Hepatic stellate cell (primary cell): ENCODE measurements at regions not wholly inside any gene's neighbourhood (a gene's known extent, or its start where the extent isn't known, plus 50 kb on each side); places are given as distances from the start of the nearest gene placed in this dataset.
"Not testable (repeated sequence)": the region's sequence is repeated elsewhere in the genome, so short reads cannot be mapped to it uniquely, and the experiment has no call there.

ENCODE experiments used
- DNase-seq: peaks from one replicate; pipeline ENCODE4 v3.0.0; 2011; ENCODE audit warnings: low spot score

DNA sequence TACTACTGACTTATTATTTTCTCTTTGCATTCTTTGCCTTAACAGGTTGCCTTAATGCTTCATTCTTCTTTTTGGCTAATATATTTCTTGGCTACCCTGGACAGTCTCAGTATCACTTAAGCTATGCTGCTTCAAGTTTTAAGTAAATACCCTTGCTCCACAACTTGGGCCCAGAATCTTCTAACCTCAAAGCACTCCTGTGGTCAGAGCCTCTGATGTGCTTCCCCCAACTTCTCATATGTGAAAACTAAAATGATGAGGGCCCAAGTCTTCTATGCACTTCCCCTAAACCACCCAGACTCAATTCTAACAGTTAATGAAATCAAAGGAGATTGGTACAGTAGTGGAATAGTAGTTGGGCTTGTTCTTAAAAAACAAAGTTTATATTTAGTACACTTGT lies 314.1 kb downstream of the PLPP3 start:
- DNase-seq = no peak

DNA sequence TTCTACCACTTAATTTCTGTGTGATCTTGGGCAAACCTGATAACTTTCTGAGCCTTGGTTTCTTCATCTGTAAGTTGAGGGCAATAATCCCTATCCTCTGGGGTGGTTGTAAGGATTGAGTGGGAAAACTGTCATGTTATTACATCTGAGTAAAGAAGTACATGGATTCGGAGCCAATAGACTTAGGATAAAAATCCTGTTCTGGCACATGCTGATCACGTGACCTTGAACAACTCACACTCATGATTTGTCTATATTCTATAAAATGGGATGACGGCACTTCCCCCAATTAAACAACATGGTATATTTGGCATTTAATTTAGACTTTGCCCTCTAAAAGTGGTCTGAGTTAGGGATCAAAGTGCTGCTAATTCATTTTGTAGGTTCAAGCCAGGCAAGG lies 315.5 kb downstream of the PLPP3 start:
- no peak for DNase-seq

DNA sequence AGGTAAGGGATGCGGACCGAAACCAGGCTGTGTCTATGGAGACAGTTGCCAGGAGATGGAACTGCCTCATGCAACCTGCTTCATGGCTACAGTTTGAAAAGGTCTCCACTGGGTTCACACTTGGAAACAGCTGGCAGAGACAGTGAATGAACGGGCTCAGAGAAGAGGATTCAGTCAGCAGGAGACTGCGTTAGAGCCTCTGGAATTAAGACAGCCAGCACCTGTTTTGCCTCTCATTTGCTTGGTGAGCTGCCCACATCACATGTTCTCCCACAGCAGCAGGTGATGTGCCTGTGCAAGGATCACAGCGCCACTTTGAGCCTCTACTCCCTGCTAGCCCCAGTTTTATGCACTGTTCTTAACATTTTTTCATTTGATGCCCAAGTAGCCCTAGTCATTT lies 321.0 kb downstream of the PLPP3 start:
- DNase-seq = no peak

DNA sequence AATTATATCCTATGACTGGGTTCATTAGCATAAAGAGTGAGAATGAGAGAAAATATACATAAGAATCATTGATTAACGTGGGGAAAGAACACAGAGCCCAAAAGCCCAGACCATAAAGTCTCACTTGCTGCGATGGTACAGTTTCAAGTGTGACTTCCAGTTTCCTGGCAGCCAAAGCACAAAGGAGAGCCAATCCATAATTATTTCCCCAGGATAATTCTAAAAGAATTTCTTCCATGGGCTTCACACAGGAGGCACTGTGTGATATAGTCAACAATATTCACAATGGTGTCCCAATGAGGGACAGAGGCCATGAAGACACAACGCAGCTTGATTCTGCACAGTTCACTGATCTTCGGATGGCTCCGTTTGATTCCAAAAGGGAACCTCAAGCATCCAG lies 321.6 kb downstream of the PLPP3 start:
- no peak for DNase-seq

DNA sequence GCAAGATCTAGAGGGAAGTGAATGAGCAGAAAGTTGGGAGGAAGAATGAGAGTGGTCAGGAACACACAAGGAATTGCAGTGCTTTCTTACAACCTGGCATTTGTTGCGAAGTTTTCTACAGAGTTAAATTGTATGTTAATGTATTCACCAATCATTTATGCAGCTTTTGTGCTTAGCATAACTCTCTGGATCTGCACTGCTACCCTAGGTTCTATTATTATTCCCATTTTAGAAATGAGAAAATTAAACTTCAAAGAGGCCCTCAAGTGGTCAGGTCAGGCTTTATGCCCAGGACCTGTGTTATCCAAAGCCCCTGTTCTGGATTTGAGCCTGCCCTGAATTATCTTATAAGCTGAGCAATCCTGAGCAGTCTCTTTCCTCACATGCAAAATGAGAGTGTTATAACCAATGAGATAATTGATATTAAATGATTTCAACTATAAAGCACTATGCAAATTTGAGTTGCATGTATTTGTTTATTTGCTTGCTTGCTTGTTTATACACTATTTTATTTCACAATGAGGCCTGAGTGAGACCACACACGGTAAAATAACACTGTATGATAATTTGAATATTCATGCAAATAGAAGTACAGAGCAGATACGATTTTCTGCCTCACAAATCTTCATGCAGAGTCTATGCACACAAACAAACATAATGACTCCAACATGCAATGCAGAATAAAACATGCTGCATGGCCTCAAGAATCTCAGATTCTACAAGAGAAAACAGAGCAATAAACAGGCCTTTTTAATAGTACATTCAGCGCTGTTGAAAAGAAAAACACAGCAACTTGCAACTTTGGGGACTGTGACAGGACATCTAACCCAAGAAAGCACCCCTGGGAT lies 323.0 kb downstream of the PLPP3 start:
- no peak for DNase-seq

DNA sequence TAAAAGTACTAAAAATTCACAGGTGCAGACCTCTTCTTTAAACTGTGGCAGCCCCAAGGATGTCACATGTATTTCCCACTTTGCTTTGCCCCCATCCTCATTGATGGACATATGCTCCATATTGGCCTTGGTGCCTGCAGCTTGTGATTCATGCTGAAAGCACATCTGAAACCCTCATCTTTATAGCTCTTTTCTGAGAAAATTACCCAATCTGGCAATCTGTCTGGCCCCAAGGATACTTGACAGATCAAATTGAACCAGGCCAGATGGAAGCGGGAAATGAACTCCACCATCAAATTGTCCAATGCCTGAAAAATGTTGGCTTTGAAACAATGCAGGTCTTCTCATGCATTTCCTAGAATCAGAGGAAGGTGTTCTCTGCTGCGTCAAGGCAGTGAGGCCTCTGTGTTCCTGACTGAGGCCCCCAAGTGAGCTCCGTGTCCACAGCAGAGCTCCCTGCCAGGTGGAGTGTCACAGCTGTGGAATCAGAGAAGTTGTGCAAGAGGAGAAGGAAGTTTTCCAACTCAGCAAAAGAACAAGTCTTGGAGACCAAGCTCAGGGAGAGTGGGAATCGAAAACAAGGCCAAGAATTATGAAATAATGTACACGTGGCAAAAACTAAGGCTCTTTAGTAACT lies 323.7 kb downstream of the PLPP3 start:
- no peak for DNase-seq

DNA sequence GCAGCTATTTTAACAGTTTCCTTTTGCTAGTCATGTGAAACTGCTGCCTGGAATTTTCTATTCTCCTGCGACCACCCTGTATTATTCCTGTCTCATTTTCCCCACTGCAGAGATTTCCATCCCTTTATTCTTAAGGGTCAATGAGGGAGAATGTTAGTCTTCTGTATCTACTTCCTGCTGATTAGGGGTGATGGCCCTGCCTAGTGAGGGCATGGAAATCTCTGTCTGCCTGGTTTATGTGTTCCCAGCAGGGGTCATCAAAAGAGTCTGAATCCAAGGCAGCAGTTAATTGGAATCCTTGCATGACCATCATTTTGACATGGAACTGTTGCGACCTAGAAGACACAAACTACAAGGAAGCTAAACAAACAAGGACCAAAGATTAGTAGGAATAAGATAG lies 325.2 kb downstream of the PLPP3 start:
- no peak for DNase-seq

DNA sequence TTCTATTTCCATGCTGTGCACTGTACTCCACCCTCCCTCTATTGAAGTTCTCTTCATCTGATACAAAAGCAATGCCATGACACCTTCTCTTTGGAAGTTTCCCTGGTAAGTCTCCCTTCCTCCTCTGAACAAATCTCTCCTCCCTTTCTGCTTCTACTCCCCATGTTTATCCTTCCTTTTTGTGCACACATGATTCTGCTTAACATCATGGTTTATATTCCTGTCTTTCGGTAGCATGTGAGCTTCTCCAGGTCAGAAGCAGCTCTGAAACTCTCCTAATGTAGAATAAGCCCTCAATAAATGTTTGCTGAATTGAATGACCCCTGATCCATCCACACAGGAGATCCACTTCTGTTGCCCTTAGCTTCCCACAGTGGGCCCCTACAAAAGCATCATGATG lies 328.6 kb downstream of the PLPP3 start:
- no peak for DNase-seq

DNA sequence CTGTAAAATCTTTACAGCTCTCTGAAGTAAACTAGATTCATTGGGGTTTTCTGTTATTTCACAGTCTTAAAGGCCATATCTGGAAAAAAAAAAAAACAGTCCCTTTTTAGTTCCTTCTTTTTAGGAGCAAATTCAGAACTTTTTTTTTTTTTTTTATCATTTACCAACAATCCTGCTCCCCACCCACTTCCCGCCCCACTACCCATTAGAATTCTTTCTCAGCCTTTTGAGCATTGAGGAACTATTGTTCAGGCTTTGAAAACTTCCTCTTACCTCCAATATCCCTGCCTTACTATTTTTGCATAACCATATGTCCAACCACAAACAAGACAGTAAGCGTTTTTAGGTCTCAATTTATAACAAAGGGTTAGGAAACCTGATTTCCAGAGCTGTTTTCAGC lies 330.1 kb downstream of the PLPP3 start:
- no peak for DNase-seq

DNA sequence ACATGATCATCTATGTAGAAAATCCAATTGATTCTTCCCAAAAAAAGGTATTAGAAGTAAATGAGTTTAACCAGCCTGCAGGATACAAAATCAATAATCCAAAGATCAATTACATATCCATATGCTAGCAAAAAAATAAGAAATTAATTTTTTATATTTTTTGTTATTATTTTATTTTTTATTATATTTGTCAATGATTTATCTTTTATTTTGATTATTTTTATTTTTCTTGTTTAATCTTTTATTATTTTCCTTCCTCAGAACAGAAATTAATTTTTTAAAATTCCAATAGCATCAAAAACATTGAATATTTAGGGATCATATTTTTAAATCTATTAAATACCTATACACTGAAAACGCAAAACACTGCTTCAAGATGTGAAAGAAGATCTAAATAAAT lies 331.2 kb downstream of the PLPP3 start:
- DNase-seq = no peak

DNA sequence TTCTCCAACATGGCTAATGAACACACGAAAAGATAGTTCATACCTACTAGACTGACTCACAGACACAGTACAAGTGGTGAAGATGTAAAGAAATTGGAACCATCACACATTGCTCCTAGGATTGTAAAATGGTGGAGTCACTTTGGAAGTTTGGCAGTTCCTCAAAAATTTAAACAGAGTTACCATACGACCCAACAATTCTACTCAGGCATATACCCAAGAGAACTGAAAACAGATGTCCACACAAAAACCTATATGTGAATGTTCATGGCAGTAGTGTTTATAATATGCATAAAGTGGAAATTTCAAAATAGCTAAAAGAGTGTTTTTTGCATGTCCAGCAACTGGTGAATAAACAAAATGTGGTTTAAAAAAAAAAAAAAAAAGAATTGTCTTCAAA lies 332.6 kb downstream of the PLPP3 start:
- DNase-seq = not testable (repeated sequence)

DNA sequence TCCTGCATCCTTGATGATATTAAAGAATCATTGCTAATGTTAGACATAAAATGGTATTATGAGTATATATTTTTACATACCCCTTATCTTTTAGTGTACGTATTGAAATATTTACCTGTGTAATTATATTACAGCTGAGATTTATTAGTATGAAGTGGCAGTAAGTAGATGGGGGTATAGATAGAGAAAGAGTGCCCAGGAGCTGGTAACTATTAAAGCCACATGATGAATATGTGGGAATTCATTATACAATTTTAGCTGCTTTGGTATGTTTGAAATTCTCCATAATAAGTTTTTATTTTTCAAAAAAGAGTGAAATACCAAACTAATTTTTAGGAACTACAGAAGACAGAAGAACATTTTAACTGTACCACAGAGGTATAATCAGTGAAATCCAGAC lies 339.0 kb downstream of the PLPP3 start:
- DNase-seq = no peak

DNA sequence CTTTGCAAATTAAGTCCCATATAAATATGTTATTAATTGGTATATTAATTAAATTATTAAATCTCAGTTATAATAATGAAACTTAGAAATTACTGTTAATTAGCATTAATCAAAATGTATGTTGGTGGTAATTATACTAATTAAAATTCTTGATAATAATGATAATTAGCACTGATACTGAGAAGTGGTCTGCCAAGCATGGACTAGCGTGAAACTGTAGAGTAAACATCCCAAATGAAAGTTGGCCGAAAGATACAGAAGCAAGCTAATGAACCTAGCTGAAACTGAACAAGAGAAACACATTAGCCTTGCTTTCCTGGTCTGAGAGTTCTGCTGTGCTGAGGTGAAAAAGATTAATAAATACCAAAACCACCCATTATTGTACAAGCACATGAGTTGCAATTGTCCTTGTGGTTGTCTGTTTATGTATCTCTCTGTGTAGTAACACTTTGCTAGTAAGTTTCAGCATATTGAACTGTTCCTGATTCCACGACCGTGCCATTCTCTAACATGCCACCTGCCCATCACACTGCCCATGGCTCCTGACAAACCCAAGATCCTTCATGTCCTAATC lies 341.8 kb downstream of the PLPP3 start:
- DNase-seq = no peak

DNA sequence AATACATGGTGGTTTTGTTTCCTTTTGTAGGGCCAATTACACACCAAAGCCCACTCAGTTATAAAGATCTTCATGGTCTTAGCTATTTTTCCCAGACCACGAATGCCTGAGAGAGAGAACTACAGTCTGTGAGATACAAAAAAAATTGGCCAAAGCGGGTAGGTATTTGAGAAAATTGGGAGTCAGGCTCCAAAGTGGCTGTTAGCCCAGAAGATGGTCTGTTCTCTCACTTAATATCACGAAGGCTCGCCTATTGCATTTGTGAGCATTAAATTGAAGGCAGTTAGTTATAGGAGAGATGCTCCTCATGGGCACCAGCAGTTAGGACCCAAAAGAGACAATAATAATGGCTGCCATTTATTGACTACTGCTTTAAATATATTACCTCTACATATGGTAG lies 342.7 kb downstream of the PLPP3 start:
- DNase-seq = no peak

DNA sequence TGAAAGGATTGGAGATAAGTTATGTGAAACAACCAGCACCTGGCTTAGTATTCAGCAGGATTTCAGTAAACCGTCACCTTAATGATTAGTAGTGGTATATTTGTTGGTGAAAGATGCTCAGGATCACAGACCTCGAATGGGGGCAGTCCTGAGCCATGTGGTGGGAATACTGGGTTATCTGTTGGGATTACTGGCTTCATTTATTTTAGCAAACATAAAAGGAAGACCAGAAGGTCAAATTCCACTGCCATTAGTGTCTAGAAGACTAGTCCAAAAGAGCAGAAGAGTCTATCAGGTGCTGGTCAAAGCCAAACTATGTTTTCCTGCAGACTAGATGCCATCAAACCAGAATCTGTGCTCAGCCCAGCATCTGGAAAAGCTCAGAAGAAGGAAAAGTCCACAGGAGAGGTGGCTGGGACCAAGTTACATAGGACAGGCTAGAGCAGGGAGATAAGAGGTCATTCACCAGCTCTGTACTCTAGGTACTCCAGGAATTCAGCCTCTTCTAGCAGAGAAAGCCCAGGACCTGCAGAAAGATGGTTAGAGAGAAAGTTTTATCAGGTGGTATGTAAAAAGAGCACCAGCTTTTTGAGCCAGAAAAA lies 343.4 kb downstream of the PLPP3 start:
- DNase-seq = no peak

DNA sequence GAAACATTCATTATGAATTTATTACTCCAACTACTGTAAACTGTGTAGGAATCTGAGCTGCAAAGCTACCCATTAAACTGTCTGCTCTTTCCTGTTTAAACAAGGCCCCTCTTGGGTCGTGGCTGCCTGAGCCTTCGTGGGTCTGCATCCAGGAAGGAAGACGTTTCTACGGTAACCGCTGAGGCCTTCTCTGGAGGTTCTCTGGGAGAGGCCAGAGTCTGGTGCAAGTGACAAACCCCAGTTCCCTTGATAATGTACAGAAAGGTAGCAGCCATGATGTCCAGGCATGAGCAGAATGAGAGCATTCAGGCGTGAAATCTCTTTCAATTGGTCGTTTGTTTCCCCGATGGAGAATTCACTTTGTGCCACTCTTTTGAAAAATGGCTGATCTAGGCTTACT lies 350.2 kb downstream of the PLPP3 start:
- no peak for DNase-seq

DNA sequence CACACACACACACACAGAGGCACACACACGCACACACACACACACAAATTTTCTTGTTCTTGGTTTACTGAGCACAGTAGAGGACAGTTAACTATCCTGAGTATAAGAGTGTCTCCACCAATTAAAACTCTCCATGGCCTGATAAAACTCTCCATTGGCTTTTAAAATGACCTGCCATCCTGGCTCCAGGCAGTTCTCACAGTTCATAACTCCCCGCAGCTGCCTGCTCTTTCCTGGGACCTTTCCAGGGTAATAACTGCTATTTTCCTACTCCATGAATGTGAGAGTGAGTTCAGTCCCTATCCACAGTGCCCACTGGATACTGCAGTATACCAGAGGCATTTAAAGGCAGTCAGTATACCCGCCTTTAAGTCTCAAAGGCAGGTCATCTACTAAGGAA lies 351.5 kb downstream of the PLPP3 start:
- no peak for DNase-seq

DNA sequence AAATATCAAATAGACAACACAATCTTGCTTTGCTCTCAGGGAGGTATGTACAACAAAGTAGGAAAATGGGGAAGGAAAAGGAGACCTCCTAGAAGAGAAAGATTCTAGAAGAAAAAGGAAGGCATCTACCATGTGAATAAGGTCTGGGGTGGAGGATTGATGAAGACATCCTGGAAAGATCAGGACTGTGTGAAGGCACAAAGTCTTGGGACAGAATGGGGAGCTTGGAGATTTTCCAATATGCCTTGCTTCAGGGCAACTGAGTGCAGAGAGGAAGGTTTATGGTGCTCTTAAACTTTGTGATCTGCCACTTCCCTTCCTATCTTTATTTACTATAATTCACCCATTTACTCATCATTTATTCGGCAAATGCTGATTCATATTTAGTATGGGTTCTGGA lies 352.0 kb downstream of the PLPP3 start:
- no peak for DNase-seq

DNA sequence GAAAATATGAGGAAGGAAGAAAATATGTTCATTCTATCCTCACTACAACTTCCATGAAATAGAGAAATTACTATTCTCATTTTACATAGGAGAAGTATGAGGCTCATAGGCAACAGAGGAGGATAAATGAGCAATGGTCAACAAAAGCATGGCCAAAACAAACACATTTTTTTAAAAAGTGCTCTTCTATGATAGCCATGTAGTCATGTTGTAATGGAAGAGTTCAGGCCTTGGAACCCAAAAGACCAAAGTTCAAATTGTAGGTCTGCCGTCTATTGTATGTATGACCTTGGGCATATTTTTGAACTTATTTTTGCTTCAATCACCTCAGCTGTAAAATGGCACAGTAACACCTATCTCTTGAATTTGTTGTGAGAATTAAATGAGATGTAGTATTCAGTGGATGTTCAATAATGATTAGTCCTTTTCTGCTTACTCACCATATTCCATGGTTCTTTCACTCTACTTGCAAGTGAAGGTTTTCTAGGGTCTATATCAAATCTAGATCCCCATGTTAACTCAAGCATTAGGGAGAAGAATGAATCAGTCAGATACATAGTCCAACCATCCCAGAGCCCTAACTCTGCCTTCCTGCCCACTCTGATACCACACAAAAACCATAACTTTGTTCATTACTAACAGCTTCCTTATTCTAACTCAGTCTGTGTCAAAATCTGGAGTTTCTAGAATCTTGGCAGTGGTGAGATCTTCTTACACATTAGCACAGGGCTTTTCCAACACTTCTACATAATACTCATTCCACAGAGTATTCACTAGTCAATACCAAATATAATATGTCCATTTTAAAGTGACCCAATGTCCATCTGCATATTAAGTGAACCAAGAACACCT lies 353.2 kb downstream of the PLPP3 start:
- DNase-seq = no peak

DNA sequence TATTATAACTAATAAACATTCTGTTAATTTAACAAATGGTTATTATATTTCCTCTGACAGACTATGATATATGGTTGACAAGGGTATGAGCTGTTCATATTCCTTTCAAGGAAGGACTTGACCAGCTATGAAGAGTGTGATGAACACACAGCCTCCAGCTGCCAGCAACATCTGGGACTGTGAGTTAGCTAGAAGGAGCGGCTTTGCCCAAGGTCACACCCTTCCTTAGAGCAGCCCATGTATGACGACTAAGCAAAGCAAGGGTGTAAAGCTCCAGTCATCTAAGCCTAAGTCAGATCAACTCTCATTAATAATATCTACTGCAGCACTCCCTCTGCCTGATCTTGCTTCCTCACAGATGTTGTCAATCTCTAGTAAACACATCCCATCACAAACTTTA lies 355.4 kb downstream of the PLPP3 start:
- DNase-seq = no peak

DNA sequence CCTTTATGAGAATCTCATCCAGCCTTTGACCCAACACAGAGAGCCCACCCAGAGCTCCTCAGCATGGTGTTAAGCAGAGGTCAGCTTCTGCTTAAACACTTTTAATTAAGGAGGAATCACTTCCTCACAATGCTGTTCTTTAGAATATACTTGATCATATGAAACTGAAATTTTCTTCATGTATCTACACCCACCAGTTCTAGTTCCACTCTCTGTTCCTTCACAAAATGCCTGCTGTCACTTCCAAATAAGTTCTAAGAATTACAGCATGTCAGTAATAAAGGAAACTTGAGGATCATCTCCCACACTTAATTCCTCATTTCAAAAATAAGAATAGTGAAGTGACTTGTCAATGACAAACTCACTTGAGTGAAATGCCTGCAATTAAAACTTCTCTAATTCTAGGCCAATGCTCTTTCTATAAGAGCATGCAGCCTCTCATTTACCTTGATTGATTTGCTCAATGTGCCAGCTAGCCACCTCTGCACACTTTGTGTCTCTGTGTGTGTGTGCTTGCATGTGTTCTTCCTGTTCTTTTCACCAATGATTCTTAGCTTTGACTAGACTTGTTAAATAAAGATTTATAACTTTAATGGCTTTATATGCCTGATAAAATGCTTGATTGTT lies 356.3 kb downstream of the PLPP3 start:
- no peak for DNase-seq

DNA sequence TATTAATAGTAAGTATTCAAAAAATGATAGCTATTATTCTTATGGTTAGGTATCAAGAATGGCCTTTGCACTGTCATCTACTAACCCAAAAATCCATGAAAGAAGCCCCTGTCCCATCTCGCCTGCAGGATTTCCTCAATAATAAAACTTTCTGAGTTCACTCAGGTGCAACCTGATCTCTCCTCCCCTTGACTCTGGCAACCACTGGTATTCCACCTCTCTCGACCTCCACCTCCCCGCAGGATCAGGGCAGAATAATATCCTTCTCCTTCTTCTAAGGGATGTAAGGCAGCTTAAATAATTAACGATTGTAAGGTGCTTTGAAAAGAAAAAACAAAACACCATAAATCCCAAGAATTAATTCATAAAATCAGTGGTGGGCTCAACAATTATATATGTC lies 359.3 kb downstream of the PLPP3 start:
- no peak for DNase-seq
